ENCODE measurements at regions not wholly inside any gene's neighbourhood (a gene's known extent, or its start where the extent isn't known, plus 50 kb on each side); places are given as distances from the start of the nearest gene placed in this dataset.
A peak's percentile ranks its signal among the peaks of the same experiment; 100 is the strongest.

DNA sequence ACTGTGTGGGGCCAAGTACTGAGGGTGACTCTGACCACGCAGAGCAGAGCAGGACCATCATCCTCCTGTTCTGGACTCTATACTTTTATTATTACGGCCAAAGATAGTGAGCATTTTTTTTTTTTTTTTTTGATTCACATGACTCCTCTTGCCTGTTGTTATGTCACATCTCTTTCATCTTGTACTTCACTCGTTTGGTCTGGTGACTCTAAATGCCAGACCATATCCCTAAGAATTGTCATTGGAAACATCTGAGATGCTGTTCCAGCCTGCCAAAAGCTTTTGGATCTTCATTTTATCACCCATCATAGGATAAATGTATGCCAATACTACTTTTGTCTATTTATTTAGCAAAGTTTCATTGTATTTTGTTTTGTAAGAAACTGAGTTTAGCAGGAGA is 168.2 kb upstream of the RAI14 start:
- DNase-seq, result no peak

DNA sequence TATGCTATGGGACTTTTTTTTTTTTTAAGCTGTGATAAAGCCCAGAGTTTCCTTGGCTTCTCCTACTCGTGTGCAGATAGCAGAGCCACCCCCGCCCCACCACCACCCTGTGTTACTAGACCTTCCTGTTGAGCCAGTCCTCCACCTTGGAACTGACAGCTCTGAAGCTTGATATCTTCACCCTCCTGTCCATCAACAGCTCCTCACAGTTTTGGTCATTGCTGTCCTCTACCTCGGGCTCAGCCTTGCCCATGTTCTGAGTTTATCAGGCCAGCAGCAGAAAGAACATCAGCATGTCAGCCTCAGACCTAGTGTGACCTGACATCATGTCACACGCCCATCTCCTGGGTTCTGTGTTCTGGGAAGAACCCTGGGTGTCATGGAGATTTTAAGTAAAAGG is 167.1 kb upstream of the RAI14 start:
- no peak for DNase-seq

DNA sequence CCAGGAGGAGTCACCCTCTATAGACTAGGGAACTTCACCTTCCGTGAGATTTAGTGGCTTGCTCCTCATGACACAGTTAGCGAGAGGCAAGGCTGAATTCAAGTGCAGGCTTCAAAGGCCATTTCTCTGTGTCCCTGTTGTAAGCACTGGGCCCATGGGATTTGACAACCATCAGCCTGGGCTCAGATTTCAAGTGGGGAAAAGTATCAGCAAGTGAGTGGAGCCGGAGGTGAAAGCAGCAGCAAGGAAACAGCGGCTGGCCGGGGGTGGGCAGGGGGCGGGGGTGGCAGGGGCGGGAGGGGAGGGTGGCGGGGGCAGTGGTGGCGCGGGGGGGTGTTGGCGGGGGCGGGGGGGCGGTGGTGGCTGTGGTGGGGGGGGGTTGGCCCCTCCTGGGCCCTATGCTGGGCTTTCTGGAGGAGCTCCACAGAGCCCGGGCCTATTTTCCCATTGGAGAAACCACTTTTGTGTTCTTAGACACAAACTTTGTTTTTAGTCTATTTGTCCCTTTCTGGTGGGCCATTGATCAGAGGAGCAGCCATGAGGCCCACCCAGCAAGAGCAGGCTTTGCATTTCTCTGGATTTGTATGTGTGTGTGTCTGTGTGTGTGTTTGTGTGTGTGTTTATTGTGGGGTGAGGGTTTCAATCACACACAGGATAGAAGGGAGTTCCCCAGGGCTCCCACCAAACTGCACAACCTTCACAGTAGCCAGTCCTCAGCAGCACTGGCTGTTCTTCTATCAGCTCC is 165.4 kb upstream of the RAI14 start:
- no peak for DNase-seq

DNA sequence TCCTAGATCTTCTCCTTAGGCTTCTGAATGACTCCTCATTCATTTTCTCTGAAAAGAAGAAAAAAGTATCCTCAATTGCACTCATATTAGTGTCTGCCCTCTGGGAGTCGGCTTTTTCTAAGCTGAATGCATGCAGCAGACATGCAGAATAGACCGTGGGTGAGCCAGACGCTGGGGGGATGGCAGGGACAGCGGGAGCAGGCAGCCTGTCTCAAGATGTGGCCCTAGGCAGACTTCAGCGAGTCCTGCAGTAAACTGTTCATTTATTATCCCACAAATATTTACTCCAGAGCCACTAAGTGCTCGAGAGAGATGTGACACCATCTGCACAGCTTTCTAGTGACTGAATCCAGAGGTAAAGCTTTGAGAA is 164.9 kb upstream of the RAI14 start:
- no peak for DNase-seq

DNA sequence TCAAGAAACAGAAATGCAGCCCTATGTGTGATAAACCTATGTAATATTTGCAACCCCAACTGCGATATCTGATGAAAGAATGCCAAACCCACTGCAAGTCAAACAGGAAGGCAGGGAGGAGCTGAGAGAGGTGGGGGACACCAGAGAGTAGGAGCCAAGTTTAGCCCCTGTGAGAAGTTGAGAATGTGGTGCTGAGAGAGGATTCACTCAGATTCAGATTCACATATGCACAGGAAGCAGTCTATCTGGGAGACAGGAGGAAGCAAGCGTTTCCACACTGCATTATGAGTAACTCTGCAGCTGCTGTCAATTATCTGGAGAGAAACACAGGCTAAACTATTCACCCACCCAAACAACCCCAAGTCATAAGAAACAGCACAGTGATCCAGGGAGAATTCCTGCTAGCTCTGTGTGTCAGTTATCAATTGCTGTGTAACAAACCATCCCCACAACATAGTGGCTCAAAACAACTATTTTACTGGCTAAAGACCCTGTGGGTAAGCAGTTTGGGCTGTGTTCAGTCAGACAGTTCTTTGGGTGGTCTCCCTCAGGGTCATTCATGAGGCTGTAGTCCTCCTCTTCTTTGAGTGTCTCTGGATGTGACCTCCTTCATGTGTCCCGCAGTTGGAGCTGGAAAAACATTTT is 161.9 kb upstream of the RAI14 start:
- no peak for DNase-seq

DNA sequence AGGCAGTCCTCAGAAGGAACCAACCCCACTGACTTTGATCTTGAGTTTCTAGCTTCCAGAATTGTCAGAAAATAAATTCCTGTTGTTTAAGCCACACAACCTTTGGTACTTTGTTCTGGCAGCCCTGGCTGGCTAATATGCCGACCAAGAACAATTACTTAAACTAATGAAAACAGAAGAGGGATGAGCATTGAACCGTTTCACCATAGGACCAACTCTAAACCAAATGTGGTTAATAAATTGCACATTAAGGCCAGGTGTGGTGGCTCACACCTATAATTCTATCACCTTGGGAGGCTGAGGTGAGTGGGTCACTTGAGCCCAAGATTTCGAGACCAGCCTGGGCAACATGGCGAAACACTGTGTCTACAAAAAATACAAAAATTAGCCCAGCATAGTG is 160.9 kb upstream of the RAI14 start:
- no peak for DNase-seq

DNA sequence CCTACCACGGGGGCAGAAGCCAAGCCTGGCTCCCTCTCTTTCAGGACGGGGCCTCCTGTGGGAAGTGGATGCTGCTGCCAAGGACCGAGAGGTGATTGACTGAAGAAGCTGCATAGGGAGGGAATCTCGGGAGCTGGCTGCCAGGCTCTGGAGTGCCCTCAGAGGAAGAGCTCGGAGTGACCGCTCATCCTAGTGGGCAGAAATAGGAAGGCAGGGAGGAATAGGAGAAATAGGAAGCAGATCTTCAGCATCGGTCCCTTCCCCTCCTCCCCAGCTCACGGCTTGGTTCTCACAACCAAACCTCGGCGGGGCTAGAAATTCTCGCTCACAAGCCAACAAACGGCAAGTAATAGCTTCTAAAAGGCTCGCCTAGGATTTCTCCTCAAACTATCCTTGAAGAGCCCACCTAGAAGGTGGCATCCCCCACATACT is 159.9 kb upstream of the RAI14 start:
- no peak for DNase-seq

DNA sequence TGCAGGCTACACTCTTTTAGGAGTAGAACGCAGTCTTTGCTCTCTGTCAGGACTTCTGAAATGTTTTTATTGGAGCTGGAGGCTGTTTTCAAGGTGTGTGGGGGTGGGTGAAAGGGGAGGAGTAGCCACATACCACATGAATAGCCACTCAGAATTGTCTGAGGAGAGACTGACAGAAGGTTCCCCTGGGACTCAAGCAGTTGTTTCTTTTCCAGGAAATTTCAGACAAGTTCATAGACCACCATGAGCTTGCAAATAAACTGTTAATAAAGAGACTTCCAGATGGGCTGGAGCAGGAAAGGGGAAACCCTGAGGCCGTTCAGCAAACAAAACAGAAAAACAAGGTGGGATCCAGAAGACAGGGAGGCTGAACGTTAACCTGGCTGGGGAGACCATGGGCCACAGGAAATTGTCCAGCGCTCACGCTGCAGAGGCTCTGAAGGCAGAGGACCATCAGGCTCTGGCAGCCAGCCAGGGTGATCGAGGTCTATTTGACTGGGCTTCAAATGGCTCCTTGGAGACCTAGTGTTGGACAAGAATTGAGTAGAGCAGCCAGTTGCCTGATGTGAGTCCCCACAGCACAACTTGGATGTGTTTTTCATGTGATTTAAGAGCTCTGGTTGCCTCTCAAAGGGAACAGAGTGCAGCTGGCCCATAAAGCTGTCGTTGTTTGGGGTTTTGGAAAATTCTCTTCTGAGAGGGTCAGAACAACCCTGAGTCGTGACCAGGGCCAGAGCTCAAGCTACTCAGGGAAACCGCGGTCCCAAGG is 159.2 kb upstream of the RAI14 start:
- no peak for DNase-seq

DNA sequence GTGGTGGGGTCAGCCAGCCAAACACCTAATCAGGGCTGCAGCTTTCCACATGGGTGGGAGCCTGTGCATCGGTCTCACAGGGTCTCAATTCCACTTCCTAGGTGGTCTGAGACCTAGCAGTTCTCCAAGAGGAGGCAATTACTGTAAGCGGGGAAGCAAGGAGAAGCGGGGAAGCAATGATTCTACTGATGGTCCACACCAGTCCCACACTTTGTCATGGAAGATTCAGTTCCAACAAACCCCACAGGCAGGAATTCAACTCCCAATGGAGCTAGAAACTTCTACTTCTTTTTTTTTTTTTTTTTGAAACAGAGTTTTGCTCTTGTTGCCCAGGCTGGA is 158.7 kb upstream of the RAI14 start:
- DNase-seq, result no peak

DNA sequence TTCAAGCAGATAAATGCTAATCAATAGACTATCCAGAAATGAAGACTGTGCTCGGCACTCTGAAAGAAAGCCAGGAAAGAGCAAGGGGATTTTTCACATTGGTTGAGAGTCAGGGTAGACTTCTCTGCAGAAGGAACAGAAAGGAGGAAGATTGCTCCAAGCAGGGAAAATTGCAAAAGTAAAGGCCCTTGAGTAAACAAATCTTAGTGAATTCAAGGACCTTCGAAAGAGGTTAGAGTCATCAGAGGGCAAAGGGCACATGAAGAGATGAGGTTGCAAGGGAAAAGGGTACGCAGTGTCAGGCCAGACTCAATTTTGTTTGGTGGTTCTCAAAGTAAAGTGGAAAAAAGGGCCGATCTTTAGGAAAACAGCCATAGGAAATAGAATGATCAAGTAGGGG is 157.6 kb upstream of the RAI14 start:
- no peak for DNase-seq

DNA sequence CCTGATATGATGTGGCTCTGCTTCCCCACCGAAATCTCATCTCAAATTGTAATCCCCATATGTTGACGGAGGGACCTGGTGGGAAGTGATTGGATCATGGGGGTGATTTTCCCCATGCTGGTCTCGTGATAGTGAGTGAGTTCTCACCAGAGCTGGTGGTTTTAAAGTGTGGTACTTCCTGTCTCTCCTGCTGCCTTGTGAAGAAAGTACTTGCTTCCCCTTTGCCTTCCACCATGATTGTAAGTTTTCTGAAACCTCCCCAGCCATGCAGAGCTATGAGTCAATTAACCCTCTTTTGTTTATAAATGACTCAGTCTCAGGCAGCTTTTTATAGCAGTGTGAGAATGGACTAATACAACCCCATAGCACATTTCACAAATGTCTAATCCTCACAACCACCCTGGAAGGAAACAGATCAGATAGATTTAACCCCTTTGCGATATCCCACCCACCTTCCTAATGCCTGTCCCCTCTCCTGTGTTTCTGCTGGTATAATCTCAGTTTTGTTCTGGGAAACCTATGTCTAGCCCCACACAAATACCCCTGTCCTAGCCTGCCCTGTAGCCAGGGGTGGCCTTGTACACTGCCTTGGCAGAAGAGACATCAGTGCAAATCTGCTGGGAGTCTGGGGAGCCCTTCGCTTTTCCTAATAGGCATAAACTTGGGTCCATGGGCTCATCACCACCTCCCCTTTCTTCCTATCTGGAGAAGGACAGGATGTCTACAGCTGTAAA is 157.0 kb upstream of the RAI14 start:
- peak; percentile 90 for DNase-seq

DNA sequence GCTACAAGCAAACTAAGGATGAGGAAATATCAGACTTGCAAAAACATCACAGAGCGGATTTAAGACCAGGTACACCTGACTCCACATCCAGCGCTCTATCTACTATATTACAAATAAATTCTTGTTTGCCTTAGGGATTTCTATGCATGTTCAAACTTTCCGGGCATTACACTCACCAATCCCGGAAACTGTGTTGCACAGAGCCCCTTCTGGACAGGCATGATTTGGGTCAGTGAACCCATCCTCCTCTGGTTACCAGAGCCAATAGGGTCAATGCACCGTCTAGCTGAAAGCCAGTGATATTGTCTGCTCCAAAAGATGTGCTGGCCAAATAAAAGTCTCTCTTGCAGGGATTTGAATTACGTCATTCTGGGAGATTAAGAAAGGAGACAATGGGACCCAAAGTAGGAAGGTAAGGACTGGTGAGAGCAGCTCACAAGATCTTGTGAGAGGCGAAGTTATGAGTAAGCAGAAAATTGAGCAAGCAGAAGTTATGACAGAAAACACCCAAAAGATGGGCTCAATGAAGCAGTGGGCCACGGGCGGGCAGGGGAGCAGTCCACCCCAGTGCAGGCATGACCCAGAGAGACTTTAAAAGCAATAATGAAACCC is 155.8 kb upstream of the RAI14 start:
- no peak for DNase-seq

DNA sequence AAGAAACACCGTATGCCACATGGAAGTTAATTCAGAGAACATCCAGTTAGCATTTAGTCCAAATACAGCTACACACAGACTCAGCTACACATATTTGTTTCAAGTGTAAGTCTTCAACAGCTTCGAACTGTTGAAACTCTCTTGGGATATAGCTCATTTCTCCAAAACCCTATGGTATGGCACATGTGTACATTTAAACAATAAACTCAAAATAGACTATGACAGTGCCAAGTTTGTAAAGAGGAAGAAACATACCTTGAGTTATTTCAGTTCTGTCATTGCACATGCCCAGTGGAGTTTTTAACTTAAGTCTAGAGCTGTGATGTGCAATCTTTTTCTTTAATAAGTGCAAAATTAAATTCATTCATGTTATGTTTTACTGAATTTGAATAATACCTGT is 155.1 kb upstream of the RAI14 start:
- no peak for DNase-seq

DNA sequence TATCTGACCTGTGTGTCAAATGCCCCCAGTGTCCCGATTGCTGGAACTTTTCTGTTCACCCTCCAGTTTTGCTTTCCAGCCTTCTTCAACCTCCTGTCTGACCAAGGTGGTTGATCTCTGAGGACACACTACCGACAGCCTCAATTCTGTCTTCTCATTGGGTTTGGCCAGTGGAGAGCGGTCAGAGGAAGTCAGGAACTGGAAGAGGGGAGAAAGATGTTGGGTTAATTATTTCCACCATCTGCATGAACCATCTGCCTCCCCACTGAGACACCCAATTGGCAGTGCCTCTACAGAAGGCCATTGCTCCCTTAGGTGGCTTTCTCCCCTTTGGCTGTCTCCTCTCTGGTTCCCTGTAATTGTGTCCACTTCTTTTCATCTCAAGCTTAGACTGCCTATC is 154.3 kb upstream of the RAI14 start:
- no peak for DNase-seq

DNA sequence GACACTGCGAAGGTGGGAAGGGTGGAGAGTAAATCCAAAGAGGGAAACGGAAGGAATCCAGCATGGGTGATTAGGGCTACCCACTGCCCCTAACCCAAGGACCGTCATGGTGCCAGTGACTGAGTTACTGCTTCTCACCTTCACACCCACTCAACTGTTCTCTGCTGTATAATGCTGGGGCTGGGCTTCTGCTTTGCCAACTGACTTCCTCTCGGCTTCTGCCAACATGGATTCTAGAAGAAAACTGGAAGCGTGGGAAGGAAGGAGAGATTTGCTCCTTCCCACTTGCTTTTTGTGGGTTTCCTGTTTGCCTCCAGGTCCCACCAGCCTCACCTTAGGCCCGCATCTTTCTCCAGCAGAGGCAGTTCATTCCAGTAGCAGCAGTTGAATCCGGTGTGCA is 153.5 kb upstream of the RAI14 start:
- DNase-seq, result no peak

DNA sequence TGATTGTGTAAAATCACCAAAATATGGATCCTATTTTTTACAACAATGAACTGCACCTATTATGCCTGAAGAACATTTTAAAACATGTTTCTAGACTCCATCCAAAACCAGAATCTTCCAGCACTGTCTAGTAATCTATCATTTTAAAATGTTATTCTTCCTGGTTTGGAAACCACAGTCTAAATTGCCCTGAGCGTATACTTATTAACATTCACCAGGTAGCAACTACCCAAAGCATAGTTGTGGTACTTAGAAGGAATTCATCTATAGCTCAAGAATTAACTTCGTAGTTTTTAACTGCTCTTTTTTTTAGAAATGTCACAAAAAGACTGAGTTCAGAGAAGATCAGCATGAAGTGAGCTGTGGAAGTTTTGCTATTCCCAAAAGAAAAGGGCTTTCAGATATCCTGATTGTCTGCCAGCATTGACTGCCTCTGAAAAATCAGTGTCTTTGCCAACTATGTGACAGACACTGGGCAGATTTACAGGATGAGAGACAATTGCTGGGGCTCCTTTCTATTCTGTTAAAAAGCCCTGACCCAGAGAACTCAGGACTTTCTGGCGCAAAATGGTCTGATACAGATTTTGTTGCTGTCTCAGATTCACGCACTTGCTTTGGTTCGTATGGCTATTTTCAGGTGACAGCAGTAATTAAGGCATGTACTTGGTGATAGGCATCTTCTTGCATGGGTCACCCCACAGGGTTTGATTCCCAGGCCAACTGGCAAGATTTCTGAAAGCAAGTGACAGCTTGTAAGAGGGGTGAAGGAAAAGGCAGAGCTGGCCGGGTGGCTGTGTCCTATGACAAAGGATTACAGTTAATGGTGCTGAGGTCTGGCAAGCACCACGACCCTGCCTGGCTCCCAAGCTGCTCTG is 152.5 kb upstream of the RAI14 start:
- DNase-seq, result no peak

DNA sequence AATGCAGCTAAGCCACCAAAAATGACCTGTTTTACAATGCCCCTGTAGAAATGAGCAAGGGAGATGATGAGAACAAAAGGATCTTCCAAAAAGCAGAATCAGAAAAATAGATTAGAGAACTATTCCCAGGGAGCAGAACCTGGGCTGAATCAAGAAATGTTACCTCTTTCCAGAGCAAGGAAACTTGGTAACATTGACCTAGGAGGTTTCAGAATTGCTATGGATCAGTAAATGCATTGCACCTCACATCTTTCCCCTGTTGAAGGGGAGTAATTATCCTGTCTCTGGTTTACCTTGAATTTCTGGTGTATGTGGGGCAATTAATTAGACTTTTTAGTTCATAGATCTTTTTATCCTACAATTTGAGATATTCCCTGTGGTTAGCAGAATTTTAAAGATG is 151.2 kb upstream of the RAI14 start:
- no peak for DNase-seq

DNA sequence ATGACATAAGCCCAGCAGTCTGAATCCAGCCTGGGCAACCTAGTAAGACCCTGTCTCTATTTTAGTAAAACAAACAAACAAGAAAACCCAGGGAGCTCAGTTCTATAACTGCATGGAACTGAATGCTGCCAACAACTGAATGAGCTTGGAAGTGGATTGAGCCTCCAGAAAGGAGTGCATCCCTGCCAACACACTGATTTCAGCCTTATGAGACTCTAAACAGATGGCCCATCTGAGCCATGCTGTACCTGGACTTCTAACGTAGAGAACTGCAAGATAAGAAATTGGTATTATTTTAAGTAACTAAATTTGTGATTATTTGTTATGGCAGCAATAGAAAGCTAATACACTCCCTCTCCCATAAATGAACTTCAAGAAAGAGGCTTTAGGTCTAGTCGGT is 150.4 kb upstream of the RAI14 start:
- no peak for DNase-seq

DNA sequence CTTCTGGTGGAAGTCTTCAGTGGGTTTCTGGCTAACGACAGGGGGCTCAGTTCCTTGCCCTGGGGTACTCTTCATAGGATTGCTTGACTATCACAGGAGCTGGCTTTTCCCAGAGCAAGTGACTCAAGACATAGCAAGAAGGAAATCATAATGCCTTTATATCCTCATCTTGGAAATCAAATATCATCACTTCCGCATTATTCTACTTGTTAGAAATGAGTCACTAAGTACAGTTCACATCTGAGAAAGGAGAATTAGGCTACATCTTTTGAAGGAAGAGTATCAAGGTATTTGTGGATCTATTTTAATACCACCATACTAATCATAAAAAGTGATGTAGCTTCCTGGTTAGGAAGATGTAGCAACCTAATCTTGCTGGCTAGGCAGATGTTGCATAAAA is 148.2 kb upstream of the RAI14 start:
- no peak for DNase-seq

DNA sequence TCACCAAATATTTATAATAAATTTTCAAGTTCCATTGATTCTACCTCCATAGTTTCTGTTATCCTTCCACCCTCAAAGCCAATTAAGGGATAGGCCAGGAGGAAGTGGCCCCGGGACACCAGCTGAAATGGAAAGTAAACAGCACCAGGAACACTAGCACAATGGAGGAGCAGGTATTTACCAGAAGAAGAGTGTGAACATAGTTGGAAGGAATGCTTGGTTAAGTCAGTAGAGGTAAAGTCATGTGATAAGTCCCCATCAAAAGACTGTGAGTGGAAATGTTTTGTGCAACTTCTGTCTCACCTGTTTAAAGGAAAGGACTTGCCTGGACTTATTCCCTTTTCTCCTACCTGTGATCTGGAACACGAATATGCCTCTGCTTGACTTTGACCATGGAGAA is 146.7 kb upstream of the RAI14 start:
- DNase-seq, result no peak

DNA sequence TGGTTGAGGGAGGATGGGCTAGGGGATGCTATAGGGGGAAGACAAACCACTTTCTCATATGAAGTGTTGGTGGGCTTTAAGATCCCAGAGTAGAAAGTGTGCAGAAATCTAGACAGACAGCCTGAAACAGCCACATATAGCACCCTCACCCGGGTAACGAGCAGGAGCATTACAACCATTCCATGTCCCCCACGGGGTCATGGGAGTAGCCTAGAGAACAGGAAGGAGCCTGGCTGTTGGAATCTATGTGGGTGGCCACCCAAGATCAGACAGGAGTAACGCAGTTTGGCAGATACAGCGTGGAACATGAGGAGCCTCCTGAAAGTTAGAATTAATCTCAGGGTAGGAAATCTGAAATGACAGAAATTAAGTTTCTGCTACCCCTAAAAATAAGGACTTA is 146.1 kb upstream of the RAI14 start:
- no peak for DNase-seq

DNA sequence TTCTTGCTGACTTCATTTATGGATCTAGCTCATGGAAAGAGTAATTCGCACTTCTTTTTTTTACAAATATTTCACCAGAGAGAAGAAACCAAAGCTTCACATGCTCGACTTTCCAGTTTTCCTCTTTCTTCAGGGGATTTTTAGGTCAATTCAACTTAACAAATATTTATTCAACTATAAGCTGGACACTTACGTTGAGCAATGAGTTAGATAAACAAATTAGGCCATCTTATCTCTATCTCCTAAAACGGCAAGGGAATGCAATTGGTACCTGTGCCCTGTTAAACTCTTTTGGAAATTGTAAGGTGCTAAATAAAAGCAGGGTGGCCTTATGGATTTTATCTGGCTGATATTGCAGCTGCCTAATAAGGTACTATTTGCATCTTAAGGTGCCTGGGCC is 145.1 kb upstream of the RAI14 start:
- no peak for DNase-seq

Measured in activated CD4-positive, alpha-beta T cell treated with anti-CD3 and anti-CD28 coated beads, Interleukin-10, Interleukin-2, amounts not matched to agents 100 ng/mL and 50 ng/mL, durations not matched to agents 16 hours and 8 hours (primary cell).